ENCODE measurements at regions not wholly inside any gene's neighbourhood (a gene's known extent, or its start where the extent isn't known, plus 50 kb on each side); places are given as distances from the start of the nearest gene placed in this dataset.

- H3K27me3 ChIP-seq: no peaks in the 10 kb centered on the region
- TF ChIP-seq POLR2A (IDR thresholded peaks at IDR 0.05): no peak
- no peak for TF ChIP-seq CTCF (IDR thresholded peaks at IDR 0.05)
- H3K4me3 ChIP-seq (replicated peaks in 1 of 3): no peak overlapping the region
- DNase-seq: no peak
- H3K27ac ChIP-seq: no peak overlapping the region
- no peaks in the 10 kb centered on the region for H3K36me3 ChIP-seq
- no peaks in the 10 kb centered on the region for H3K9me3 ChIP-seq
- no peaks in the 10 kb centered on the region for H3K4me1 ChIP-seq
- intact Hi-C loops (cut with DNase I): loop anchor here (10.0 kb wide), 1 partner anchor 112 kb away; no protein-coding TSS in a partner anchor
Observed at GRCh38 chr2:133787207-133787606, 218.9 kb upstream of the NCKAP5 start.

GRCh38 chr2:133787651-133788050 is 219.4 kb upstream of the NCKAP5 start:
- no peaks in the 10 kb centered on the region for H3K27me3 ChIP-seq
- TF ChIP-seq POLR2A (IDR thresholded peaks at IDR 0.05): no peak
- no peak for TF ChIP-seq CTCF (IDR thresholded peaks at IDR 0.05)
- intact Hi-C loops (cut with DNase I): loop anchor here (10.0 kb wide), 1 partner anchor 113 kb away; no protein-coding TSS in a partner anchor
- DNase-seq: no peak
- 97% methylated on average over 3 of the region's 3 CpGs for WGBS, 2 donors
- no peaks in the 10 kb centered on the region for H3K9me3 ChIP-seq
- H3K27ac ChIP-seq: no peak overlapping the region
- no peak overlapping the region for H3K4me3 ChIP-seq (replicated peaks in 1 of 3)
- no peaks in the 10 kb centered on the region for H3K4me1 ChIP-seq
- no peaks in the 10 kb centered on the region for H3K36me3 ChIP-seq

- intact Hi-C loops (cut with DNase I): loop anchor here (10.0 kb wide), 1 partner anchor 114 kb away; no protein-coding TSS in a partner anchor
Observed at GRCh38 chr2:133788386-133788785, 220.1 kb upstream of the NCKAP5 start.

GRCh38 chr2:133789743-133790142 is 221.5 kb upstream of the NCKAP5 start:
- Histone ChIP-seq H3K4me1 (no peaks in the 10 kb centered on the region), H3K9me3 (no peaks in the 10 kb centered on the region), H3K27me3 (no peaks in the 10 kb centered on the region), H3K27ac (no peak overlapping the region), H3K36me3 (no peaks in the 10 kb centered on the region), H3K4me3 (replicated peaks in 1 of 3) (no peak overlapping the region)
- intact Hi-C loops (cut with DNase I): loop anchor here (10.0 kb wide), 1 partner anchor 115 kb away; no protein-coding TSS in a partner anchor
- no peak for DNase-seq
- no peak for TF ChIP-seq POLR2A (IDR thresholded peaks at IDR 0.05)
- no peak for TF ChIP-seq CTCF (IDR thresholded peaks at IDR 0.05)
- WGBS, 2 donors: 57 to 66% methylated on average over 4 of the region's 4 CpGs

More at GRCh38 chr2:133788386-133788785, 220.1 kb upstream of the NCKAP5 start:
- Histone ChIP-seq H3K4me1 (no peaks in the 10 kb centered on the region), H3K27me3 (no peaks in the 10 kb centered on the region), H3K9me3 (no peaks in the 10 kb centered on the region), H3K27ac (no peak overlapping the region), H3K4me3 (replicated peaks in 1 of 3) (no peak overlapping the region), H3K36me3 (no peaks in the 10 kb centered on the region)
- no peak for DNase-seq
- 25 to 55% methylated on average over 1 of the region's 1 CpG for WGBS, 2 donors
- no peak for TF ChIP-seq CTCF (IDR thresholded peaks at IDR 0.05)
- no peak for TF ChIP-seq POLR2A (IDR thresholded peaks at IDR 0.05)

- no peaks in the 10 kb centered on the region for H3K4me1 ChIP-seq
- no peak for TF ChIP-seq CTCF (IDR thresholded peaks at IDR 0.05)
- no peak for TF ChIP-seq POLR2A (IDR thresholded peaks at IDR 0.05)
- intact Hi-C loops (cut with DNase I): no loop called here
- DNase-seq: no peak
- H3K9me3 ChIP-seq: no peaks in the 10 kb centered on the region
- no peak overlapping the region for H3K4me3 ChIP-seq (replicated peaks in 1 of 3)
- H3K27ac ChIP-seq: no peak overlapping the region
- H3K27me3 ChIP-seq: no peaks in the 10 kb centered on the region
- no peaks in the 10 kb centered on the region for H3K36me3 ChIP-seq
- WGBS, 2 donors: 81 to 88% methylated on average over 1 of the region's 1 CpG
Observed at GRCh38 chr2:133790711-133791110, 222.4 kb upstream of the NCKAP5 start.
